Cardiac fibroblast (primary cell): ENCODE measurements at regions not wholly inside any gene's neighbourhood (a gene's known extent, or its start where the extent isn't known, plus 50 kb on each side); places are given as distances from the start of the nearest gene placed in this dataset.

Experiments
- DNase-seq, 2 donors: peaks; one replicate each; pipeline versions ENCODE4 v3.0.0 to v3.0.0-alpha.2; 2010; ENCODE audit warnings: low read depth in 2 of 2
- H3K4me3 ChIP-seq, 2 donors: replicated peaks in 1 of 2; 1 replicate in 1 of 2; 2 replicates in 1 of 2; pipeline ENCODE4 v1.5.1; 2011; ENCODE audit warnings: low read depth in 2 of 2, low read length in 2 of 2, mild to moderate bottlenecking in 2 of 2, moderate library complexity in 1 of 2
- CTCF ChIP-seq: IDR thresholded peaks from one replicate; pipeline ENCODE4 v1.5.1; 2011; ENCODE audit warnings: low read depth, mild to moderate bottlenecking, low read length, inconsistent platforms

- H3K4me3 ChIP-seq: no peak overlapping the region
- no peak for DNase-seq
- no peak for TF ChIP-seq CTCF
Measured at GRCh38 chr6:16965689-16966088, 136.2 kb upstream of the STMND1 start.

GRCh38 chr6:16964553-16965499, 137.0 kb upstream of the STMND1 start:
- TF ChIP-seq CTCF: peak; percentile 95

GRCh38 chr6:16961577-16961976, 140.3 kb upstream of the STMND1 start:
- peak in 1 of 2 donors; percentile 9 for DNase-seq
- no peak for TF ChIP-seq CTCF
- H3K4me3 ChIP-seq: no peak overlapping the region

More at GRCh38 chr6:16964553-16965499, 137.0 kb upstream of the STMND1 start:
- H3K4me3 ChIP-seq: no peak overlapping the region
- peak; percentile 69 to 81 for DNase-seq

GRCh38 chr6:16959789-16960188, 142.1 kb upstream of the STMND1 start:
- H3K4me3 ChIP-seq: no peak overlapping the region
- no peak for DNase-seq
- no peak for TF ChIP-seq CTCF

- no peak overlapping the region for H3K4me3 ChIP-seq
- DNase-seq: peak in 1 of 2 donors; percentile 64
- no peak for TF ChIP-seq CTCF
Measured at GRCh38 chr6:16956361-16956760, 145.5 kb upstream of the STMND1 start.

- DNase-seq: no peak
- no peak for TF ChIP-seq CTCF
Measured at GRCh38 chr6:16955899-16956298, 146.0 kb upstream of the STMND1 start.

More at GRCh38 chr6:16955899-16956298, 146.0 kb upstream of the STMND1 start:
- no peak overlapping the region for H3K4me3 ChIP-seq
